ENCODE measurements at regions not wholly inside any gene's neighbourhood (a gene's known extent, or its start where the extent isn't known, plus 50 kb on each side); places are given as distances from the start of the nearest gene placed in this dataset.

- TF ChIP-seq CTCF (conservative IDR thresholded peaks at IDR 0.05) (no peak), ZFX (IDR thresholded peaks at IDR 0.05) (no peak)
Observed at GRCh38 chr13:38216181-38216580, 133.5 kb upstream of the UFM1 start.
